HG02970 (cell line): ENCODE measurements at regions not wholly inside any gene's neighbourhood (a gene's known extent, or its start where the extent isn't known, plus 50 kb on each side); places are given as distances from the start of the nearest gene placed in this dataset.

Experiments used
- ATAC-seq: cut with Tn5 transposase; IDR thresholded peaks from one replicate; pipeline ENCODE4 v1.9.1; 2021; ENCODE audit warnings: mild to moderate bottlenecking, moderate library complexity, moderate number of reproducible peaks; ENCODE audit not compliant: unreplicated experiment, low FRiP score

DNA sequence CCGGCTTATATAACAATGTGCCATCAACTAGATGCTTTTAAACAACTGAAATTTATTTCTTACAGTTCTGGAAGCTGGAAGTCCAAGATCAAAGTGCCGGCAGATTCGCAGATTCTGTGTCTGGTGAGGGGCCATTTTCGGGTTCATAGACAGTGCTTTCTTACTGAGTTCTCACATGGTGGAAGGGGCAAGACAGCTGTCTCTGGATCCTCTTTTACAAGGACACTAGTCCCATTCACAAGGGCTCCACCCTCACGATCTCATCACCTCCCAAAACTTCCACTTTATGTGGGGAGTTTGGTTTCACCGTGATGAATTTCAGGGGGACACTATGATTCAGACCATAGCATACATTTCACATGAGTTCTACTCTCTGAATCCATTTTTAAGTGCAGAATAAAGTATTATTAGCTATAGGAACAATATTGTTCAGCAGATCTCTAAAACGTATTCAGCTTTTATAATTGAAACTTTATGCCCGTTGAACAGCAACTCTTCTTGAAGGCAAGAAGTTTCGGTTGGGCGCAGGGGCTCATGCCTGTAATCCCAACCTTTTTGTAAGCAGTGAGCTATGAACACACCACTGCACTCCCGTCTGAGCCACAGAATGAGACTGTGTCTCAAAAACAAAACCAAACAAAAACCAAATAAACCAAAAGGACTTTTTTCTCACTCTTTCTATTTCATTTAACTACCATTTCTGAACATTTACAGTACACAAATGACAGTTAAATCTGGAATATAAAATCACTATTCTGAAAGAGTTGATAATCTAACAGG is 502.8 kb downstream of the CMPK2 start:
- ATAC-seq = no peak

DNA sequence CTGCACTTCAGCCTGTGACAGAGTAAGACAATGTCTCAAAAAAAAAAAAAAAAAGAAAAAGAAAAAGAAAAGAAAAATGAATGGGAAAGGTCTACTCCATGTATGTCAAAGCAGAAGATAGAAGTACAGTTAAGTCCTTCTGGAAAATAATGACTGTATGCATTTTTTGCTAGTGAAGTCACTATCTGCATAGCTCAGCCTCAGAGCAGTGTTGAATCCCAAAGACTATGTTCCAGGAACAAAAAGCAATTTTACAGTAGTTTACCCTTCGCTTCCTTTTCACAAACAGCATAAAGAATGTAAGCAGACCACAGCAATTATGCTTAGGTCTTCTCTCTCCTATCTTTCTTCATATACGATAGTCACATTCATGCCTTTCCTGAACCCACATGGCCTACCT is 497.4 kb downstream of the CMPK2 start:
- ATAC-seq = no peak

DNA sequence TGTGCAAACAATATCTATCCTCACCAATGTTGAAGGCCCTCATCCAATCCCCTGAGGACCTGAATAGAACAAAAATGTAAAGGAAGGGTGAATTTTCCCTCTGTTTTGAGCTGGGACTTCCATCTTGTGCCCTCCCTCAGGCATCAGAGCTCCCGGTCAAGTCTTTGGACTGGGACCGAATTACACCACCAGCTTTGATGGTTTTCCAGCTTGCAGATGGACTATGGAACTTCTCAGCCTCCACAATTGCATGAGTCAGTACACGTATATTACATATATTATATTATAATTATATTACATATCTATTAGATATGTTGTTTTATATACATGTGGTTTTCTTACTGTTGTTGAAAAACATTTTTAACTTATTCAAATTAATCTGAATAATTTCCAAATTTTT is 496.4 kb downstream of the CMPK2 start:
- ATAC-seq = no peak

DNA sequence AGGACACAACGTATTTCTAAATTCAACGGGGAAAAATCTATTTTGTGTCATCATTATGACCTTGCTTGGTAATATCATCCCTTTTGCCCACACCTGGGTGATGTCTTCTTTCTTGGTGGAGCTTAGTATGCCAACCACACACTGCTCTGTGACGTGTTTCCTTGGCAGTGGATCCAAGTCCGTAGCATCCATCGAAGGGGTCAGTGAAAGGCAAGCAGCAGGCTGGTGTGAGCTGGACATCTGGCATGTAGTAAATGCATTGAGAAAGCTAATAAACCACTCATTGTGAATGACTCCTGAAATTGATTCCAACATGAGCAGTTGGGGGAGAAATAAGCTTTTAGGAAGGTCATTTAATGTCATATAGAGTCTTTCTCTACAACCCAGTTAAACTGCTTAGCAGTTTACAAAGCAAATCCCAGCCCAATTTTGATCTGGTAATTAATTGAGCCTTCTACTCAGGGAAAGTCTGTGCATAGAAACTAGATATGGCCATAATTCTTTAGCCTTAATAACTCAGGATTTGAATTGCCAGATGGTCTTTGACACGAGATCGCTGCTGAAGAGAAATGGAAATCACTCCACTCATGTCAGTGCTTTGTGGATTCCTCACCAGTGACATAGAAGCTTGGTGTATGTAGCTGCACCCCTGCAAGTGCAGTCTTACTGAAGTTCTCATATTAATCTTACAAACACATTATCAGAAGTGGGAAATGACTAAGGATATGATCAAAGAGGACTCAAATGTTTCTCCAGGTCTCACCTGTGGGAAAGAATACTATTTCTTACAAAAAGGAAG is 494.8 kb downstream of the CMPK2 start:
- no peak for ATAC-seq

DNA sequence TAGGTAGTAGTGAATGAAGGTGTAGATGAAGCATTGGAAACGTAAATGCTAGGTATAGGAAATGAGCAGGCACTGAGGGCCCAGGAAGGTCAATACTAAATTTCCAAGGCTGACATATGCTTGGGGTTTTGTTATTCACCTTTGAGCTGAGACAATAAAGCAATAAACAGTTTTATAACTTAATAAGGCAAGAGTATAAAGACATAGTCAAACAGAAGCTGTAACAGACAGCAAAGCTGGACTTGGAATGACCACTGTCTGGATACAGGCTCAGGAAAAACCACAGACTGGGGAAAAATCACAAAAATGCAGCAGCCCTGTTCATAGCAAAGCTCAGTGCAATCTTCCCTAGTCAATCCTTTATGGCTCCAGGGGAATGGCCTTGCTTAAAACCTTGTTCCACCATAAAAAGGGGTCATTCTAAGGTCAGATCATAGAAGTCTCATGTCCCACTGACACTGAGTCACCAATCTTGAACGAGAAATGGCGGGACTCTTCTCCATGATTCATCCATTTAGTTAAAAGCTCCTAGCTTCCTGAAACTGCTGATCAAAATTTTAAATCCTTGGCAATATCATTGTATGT is 493.3 kb downstream of the CMPK2 start:
- no peak for ATAC-seq

DNA sequence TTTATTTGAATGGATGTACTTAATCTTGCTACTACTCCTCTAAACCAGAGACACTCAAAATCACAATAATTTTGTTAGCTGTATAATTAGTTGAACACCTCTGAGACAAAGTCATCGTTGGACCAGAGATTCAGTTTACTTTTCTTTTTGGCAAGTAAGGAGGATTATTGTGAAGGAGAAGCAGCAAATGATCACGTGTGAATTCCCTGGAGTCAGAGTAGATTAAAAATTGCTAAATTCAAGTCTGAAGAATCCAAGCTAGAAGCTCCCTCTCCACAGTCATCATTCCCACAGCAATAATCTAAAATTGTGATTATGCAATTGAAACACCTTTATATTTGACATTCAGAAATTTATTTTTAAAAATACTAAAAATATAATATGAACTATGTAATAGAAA is 484.4 kb downstream of the CMPK2 start:
- ATAC-seq = no peak

DNA sequence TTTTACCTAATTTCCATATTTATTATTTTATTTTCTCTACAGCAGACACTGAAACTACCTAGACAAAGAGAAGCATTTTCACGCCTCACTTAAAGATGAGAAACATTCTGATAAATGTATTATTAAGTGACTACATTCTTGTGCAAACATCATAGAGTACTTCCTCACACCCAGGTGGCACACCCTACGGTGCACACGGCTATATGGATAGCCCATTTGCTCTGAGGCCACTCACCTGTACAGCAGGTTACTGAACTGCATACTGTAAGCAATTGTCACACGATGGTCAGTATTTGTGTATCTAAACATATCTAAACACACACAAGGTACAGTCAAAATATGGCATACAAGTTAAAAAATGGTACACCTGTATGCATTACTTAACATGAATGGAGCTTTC is 481.4 kb downstream of the CMPK2 start:
- no peak for ATAC-seq

DNA sequence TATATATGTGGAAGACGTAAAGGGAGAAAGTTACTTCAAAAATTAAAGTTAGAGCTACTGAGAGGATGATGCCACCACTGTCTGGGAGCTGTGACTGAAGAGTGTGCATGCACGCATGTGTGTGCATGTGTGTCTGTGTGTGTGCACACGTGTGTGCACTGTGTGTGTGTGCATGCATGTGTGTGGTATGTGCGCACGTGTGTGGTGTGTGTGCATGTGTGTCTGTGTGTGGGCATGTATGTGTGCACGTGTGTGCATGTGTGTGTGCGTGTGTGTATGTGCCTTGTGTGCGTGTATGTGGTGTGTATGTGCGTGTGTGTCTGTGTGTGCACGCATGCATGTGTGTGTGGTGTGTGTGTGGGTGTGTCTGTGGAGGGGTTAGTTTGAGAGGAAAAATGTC is 473.4 kb downstream of the CMPK2 start:
- no peak for ATAC-seq

DNA sequence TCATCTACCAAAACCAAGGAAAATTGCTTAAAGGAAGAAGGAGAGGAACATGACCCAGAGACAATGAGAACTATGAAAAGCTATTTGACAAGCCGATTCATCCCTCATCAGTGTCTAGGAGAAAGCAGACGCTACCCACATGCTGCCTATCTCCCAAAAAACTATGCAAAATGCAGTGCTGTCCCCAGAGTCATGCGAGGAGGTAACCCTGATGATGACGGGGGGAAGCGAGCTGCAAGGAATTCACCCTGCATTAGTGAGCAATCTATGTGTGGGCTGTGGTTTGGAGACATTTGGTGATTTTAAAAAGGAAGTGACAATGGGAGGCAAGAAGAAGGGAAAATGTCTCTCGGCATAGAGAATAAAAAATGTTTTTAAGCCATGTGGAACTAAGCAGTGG is 472.7 kb downstream of the CMPK2 start:
- ATAC-seq = no peak

DNA sequence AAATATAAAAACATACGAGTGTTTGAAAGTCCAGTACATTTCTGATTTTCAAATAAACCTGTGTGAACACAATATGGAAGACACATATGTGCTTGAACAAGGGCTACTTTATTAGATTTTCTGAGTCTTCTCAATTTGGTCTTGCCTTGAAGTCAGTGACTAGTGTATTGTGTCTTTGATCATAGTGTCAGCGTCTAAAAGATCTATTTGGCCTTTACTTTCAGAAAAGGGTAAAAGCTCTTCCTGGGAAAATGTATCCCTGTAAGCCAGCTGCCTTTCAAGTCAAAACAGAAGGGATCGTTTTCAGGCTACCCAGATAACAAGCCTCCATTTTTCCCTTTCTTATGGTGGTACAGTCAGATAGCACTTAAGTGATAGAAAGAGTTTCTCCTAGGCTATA is 471.9 kb downstream of the CMPK2 start:
- ATAC-seq = no peak

DNA sequence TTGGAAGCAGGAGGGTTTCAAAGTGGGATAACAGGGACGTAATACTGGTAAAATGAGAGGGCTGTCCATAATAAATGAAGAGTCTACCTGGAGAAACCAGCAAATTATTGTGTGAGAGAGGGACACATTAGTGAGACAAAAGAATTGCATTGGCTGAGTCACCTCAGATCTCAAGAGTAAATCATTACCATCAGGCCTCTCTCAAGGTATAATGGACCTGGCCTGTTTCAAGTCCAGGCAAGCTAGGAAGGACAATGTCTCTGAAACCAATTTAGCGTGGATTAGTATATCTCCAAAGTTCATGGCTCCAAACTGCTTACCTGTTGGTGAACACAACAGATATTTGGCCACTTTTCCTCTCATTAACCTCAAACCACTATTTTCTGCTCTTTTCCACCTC is 471.4 kb downstream of the CMPK2 start:
- no peak for ATAC-seq

DNA sequence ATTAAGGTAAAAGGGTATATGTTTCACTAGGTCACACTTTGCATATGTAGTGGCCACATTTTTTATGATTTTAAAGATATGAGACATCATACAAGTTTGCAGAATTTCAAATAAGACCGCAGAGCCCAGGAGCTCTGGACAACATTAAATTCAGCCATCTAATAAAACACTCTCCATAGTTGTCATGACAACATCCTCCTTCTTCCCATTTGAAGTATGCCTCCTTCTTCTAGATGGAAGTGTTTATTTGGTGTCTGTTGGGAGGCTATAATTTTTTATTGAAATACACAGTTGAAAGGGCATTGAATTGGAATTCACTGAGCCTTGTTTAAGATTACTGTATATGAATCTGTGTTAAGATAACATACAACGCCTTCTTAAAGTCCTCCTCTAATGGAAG is 467.3 kb downstream of the CMPK2 start:
- no peak for ATAC-seq

DNA sequence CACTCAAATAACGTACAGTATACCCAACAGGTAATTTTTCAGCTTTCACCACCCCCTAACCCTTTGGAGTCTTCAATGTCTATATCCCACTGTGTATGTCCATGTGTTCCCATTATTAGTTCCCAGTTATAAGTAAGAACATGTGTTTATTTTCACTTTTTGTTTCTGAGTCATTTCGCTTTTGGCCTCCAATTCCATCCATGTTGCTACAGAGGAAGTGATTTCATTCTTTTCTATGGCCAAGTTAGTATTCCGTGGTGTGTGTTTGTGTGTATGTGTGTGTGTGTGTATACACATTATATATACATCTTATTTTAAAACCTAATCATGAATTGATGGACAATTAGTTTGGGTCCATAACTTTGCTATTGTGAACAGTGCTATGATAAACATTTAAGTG is 464.4 kb downstream of the CMPK2 start:
- ATAC-seq = no peak

DNA sequence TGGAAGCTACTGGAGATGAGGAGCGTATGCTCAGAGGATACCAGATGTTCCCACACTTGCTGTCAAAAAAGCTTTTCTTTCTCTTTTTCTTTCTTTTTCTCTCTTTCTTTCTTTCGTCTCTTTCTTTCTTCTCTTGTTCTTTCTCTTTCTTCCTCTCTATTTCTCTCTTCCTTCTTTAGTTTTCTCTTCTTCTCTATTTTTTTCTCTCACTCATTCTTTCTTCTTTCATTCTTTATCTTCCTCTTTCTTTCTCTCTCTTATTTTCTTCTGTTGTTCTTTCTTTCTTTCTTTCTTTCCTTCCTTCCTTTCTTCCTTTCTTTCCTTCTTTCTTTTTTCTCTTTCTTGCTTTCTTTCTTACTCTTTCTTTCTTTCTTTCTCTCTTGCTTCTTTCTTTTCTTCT is 457.6 kb downstream of the CMPK2 start:
- ATAC-seq = no peak

DNA sequence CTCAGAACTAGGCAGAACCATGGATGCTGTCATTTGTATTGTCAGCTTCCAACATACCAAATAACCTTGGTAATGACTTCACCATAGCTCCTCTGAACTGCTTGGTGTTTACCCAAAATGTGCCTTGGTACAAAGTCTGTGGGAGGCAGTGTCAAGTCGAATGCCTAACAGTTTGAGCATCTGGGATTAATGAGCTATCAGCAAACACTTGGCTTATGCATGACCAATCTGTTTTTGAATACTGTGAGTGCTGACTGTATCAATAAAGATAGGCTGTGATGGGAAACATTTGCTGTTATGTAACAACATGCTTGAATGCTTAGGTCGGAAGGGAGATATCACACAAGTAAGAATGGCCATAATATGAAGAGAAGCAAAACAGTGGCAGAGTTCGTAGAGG is 455.4 kb downstream of the CMPK2 start:
- ATAC-seq = no peak

DNA sequence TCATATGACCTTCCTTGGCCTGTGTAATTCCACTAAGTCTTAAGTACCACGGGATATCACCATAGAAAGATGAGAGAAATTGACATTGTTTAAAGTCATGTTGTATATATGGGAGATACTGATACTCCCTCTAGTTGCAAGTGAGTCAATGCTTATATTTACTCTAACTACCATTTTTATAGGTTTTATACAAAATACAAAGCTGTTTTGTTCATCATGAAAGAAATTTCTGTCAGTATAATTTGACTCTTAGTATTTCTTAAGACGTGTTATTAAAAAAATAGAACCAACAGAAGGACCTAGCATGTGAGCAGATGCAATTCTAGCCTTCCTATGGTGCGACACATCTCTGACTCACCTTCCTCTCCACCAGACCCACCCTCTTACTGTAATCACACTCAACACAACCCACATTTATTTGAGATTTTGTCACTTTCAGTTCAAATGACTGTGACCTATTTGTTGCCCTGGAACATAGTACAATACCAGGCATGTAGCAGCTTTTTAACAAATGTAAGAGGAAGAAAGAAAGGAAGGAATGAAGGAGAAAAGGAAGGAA is 453.1 kb downstream of the CMPK2 start:
- ATAC-seq = no peak

DNA sequence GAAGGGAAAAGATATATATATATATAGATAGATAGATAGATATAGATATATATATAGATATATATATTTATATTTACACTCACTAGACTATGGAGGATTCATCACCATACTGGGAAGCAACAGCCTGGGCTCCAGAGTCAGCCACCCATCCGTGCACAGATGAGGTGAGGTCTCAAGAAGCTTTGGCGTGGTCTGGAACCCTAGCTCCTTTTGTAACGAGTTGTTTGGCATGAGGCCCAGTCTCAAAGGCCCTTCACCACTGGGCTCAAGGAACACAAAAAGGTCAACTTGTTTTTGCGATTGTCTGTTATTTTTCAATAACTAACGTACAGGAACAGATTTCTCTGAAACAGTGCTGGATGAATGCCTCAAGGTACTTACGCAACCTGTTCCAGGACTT is 448.7 kb downstream of the CMPK2 start:
- ATAC-seq = no peak

DNA sequence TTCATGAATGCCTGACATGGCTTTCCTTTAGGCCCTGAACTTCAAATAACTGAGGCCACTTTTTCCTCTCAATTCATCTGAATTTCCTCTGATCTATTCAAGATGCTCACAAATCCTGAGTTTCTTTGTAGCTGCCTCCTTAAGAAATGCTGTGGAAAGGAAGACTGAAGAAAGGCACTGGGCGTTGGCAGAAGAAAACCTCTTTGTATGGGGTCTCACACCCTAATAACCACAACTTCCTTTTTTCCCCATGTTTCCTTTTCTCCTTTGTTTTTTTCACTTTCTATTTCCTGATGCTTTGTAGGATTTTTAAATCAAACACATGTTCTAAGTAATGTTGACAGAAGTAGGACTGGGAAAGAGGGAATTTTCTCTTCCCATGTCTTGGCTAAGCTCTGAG is 447.4 kb downstream of the CMPK2 start:
- ATAC-seq = no peak

DNA sequence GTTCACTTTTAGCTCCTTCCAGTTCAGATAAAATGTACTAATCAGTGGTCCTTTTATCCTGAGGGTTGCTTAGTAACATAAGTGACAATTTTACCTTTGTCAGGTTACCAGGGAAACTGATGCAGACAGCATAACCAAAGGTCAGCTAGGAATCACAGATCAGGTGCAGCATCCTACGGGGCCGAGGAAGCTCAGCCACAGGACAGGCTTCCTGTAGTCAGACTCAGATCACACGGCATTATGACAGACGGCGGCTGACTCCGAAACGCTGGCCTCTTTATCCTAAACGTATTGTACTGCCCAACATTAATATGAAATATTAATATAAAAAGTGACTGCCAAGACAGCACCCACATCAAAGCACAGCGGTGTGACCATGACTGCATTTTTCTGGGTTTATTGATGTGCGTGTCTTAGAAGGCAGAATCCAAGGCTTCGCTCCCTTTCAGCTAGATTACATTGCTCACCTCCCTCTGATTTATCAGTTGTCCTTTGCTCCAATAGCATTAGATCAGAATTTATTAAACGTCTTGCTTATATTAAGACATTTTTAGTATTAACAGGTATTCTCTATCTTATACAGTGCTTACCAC is 444.5 kb downstream of the CMPK2 start:
- ATAC-seq = no peak

DNA sequence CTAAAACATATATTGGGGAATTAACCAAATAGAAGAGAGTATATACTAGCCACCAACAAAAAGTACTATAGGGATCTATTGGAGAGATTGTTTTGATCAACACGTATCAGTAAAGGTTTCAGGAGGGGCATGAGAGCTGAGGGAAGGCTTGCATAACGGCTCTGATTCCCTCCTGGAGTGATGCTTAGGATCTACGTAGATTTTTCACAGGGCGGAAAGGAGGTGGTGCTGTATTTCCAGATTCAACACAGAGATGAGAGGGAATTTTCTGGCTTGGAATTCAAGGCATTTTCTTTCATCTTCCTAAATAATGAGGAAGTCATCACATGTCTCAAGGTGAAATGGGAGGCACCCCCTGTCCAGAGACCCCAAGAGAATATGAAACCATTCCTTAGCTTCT is 443.8 kb downstream of the CMPK2 start:
- no peak for ATAC-seq

DNA sequence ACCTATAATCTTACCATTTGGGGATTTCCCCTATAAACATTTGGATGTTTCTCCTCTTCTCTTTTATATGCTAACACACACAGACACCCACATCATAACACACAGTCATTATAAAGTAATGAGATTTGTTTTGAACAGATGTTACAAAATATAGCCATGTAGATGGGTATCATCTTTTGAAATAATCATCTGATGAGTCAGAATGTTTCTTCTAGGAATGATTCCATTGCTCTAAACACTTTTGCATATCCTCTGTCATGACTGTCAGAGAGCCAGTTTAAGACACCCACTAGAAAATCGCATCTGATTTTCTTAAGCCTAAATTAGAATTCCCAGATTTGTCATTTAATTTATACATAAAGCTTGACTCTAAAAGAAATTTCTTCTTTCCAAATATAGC is 442.6 kb downstream of the CMPK2 start:
- no peak for ATAC-seq
